Progenitor cell of endocrine pancreas (in vitro differentiated cells): ENCODE measurements at regions not wholly inside any gene's neighbourhood (a gene's known extent, or its start where the extent isn't known, plus 50 kb on each side); places are given as distances from the start of the nearest gene placed in this dataset.

Source experiments
- DNase-seq: peaks from one replicate; pipeline ENCODE4 v3.0.0; 2021; ENCODE audit warnings: low spot score; ENCODE audit not compliant: unreplicated experiment
- H3K27ac Mint-ChIP-seq: 2 replicates; pipeline ENCODE4 v1.8.0; 2021; ENCODE audit warnings: mild to moderate bottlenecking, moderate library complexity, mixed read lengths
- H3K27me3 Mint-ChIP-seq: 2 replicates; pipeline ENCODE4 v1.8.0; 2021; ENCODE audit warnings: mixed read lengths
- H3K36me3 Mint-ChIP-seq: 2 replicates; pipeline ENCODE4 v1.8.0; 2022; ENCODE audit warnings: mixed read lengths; ENCODE audit not compliant: insufficient read depth
- H3K4me1 Mint-ChIP-seq: 2 replicates; pipeline ENCODE4 v1.8.0; 2021; ENCODE audit warnings: low read depth, mixed read lengths
- H3K4me3 Mint-ChIP-seq: 2 replicates; pipeline ENCODE4 v1.8.0; 2021; ENCODE audit warnings: low read depth, mild to moderate bottlenecking, moderate library complexity, mixed read lengths
- H3K9me3 Mint-ChIP-seq: 2 replicates; pipeline ENCODE4 v1.8.0; 2021; ENCODE audit warnings: low read depth, mixed read lengths
- CTCF ChIP-seq: fragments of 200-600 bp; sonication (generic); IDR thresholded peaks from one replicate; pipeline ENCODE4 v1.5.0; 2021; ENCODE audit warnings: antibody characterized with exemption, mild to moderate bottlenecking; ENCODE audit not compliant: unreplicated experiment

GRCh38 chr6:2376429-2377355, 131.3 kb upstream of the GMDS start:
- Mint-ChIP-seq H3K4me3 (no peak overlapping the region), H3K36me3 (no peaks in the 10 kb centered on the region), H3K9me3 (no peaks in the 10 kb centered on the region), H3K27ac (no peak overlapping the region), H3K27me3 (no peaks in the 10 kb centered on the region), H3K4me1 (no peaks in the 10 kb centered on the region)
- no peak for TF ChIP-seq CTCF
- DNase-seq = no peak

- no peaks in the 10 kb centered on the region for H3K36me3 Mint-ChIP-seq
Observed at GRCh38 chr6:2375443-2375842, 130.0 kb upstream of the GMDS start.

GRCh38 chr6:2369606-2370005, 124.2 kb upstream of the GMDS start:
- H3K27ac Mint-ChIP-seq = no peak overlapping the region
- TF ChIP-seq CTCF = no peak

More at GRCh38 chr6:2375443-2375842, 130.0 kb upstream of the GMDS start:
- no peak for TF ChIP-seq CTCF
- H3K4me3 Mint-ChIP-seq = no peak overlapping the region
- H3K27ac Mint-ChIP-seq = no peak overlapping the region
- H3K9me3 Mint-ChIP-seq = no peaks in the 10 kb centered on the region
- H3K4me1 Mint-ChIP-seq = no peaks in the 10 kb centered on the region
- no peak for DNase-seq
- H3K27me3 Mint-ChIP-seq = no peaks in the 10 kb centered on the region

GRCh38 chr6:2363211-2363610, 117.8 kb upstream of the GMDS start:
- Mint-ChIP-seq H3K36me3 (peaks cover 1% of the 10 kb centered on the region), H3K9me3 (no peaks in the 10 kb centered on the region), H3K27ac (no peak overlapping the region), H3K4me1 (peaks cover 1% of the 10 kb centered on the region), H3K27me3 (no peaks in the 10 kb centered on the region), H3K4me3 (no peak overlapping the region)
- TF ChIP-seq CTCF = no peak
- no peak for DNase-seq

More at GRCh38 chr6:2369606-2370005, 124.2 kb upstream of the GMDS start:
- H3K27me3 Mint-ChIP-seq = no peaks in the 10 kb centered on the region
- no peak for DNase-seq
- no peak overlapping the region for H3K4me3 Mint-ChIP-seq
- H3K4me1 Mint-ChIP-seq = peaks cover 1% of the 10 kb centered on the region
- H3K9me3 Mint-ChIP-seq = no peaks in the 10 kb centered on the region
- H3K36me3 Mint-ChIP-seq = no peaks in the 10 kb centered on the region

- Mint-ChIP-seq H3K27ac (no peak overlapping the region), H3K4me3 (no peak overlapping the region), H3K4me1 (peaks cover 1% of the 10 kb centered on the region), H3K9me3 (no peaks in the 10 kb centered on the region), H3K36me3 (peaks cover 1% of the 10 kb centered on the region), H3K27me3 (no peaks in the 10 kb centered on the region)
- TF ChIP-seq CTCF = no peak
- DNase-seq = no peak
Observed at GRCh38 chr6:2361195-2361594, 115.8 kb upstream of the GMDS start.
